Fibroblast of the aortic adventitia (primary cell): ENCODE measurements at regions not wholly inside any gene's neighbourhood (a gene's known extent, or its start where the extent isn't known, plus 50 kb on each side); places are given as distances from the start of the nearest gene placed in this dataset.
A peak's percentile ranks its signal among the peaks of the same experiment; 100 is the strongest.

Experiments
- DNase-seq: peaks from one replicate; pipeline ENCODE4 v3.0.0-alpha.2; 2010; ENCODE audit warnings: low read depth
- H3K4me3 ChIP-seq: 2 replicates; pipeline ENCODE4 v1.5.1; 2011; ENCODE audit warnings: low read depth, mild to moderate bottlenecking, control low read depth, low read length, moderate library complexity
- TF ChIP-seq, protein P1 (sequence below): IDR thresholded peaks from 2 replicates; pipeline ENCODE4 v1.5.1; 2011; ENCODE audit warnings: mild to moderate bottlenecking, low read length, control low read depth, inconsistent platforms; ENCODE audit not compliant: insufficient read depth

DNA sequence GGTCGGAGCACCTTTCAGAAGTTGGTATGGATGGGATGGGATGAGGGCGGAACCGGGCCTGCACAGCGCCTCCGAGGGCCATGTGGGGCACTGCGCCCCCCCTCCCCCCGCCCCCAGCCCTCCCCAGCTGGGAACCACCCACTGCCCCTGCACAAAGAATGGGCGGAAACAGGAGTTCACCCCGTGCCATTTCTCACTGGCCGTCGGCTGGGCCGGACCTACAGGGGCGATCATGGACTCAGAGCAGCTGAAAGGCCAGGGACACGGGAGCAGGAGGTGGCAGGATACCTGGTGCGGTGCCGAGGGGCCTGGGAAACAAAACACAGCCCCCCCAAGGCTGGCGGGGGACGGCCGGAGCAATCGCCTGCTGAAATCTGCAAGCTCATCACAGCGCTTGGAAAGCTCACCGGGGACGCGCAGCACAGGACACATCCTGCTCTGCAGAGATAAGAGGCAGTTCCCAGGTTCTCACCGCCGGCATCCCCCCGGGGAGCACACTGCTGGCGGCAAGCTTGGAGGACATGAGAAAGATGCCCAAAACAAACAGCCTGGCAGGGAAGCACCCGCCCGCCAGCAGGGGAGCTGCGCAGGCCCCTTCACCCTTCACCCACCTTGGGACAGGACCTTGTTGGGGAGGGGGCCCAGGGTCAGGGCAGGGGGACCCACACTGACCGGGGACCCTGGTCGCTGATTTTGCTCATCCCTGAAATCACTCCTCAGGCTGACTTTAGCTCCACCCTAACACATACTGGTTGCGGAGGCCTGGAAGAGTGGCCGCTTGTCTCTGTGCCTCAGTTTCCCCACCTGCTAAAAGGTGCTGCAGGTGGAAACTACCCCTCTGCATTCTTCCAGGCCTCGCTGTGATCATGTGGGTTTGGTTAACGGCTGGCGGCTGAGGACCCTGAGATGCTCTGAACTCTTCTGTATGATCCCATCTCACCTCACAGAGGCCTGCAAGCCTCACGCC, 263.9 kb downstream of the C16orf95 start:
- TF ChIP-seq, protein P1, sequence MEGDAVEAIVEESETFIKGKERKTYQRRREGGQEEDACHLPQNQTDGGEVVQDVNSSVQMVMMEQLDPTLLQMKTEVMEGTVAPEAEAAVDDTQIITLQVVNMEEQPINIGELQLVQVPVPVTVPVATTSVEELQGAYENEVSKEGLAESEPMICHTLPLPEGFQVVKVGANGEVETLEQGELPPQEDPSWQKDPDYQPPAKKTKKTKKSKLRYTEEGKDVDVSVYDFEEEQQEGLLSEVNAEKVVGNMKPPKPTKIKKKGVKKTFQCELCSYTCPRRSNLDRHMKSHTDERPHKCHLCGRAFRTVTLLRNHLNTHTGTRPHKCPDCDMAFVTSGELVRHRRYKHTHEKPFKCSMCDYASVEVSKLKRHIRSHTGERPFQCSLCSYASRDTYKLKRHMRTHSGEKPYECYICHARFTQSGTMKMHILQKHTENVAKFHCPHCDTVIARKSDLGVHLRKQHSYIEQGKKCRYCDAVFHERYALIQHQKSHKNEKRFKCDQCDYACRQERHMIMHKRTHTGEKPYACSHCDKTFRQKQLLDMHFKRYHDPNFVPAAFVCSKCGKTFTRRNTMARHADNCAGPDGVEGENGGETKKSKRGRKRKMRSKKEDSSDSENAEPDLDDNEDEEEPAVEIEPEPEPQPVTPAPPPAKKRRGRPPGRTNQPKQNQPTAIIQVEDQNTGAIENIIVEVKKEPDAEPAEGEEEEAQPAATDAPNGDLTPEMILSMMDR: peak; percentile 0
- no peak overlapping the region for H3K4me3 ChIP-seq
- DNase-seq: no peak

GRCh38 chr16:87054154-87054553, 263.0 kb downstream of the C16orf95 start:
- TF ChIP-seq, protein P1: no peak
- H3K4me3 ChIP-seq: no peak overlapping the region
- DNase-seq: no peak

- no peak for DNase-seq
- H3K4me3 ChIP-seq: no peak overlapping the region
- TF ChIP-seq, protein P1: no peak
Observed at GRCh38 chr16:87054856-87055255, 262.3 kb downstream of the C16orf95 start.

DNA sequence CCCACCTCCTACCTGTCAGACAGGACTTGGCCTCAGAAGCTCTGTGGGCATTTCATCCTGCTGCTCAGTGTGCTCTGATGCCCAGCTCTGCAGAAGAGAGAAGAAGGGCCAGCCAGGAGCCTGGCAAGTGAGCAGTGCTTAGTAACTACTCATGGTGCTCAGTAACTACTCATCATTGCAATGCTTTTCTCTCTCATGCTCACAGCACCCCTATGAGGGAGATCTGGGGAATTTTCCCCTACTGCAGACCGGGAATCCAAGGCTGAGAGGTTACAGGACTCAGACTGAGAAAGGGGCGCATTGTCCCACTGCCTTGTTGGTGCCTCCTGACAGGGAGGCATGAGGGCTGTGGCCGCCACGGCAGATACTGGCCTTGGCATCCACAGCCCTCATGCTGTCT, 261.1 kb downstream of the C16orf95 start:
- TF ChIP-seq, protein P1: peak; percentile 48
- peak; percentile 67 for DNase-seq
- H3K4me3 ChIP-seq: no peak overlapping the region

DNA sequence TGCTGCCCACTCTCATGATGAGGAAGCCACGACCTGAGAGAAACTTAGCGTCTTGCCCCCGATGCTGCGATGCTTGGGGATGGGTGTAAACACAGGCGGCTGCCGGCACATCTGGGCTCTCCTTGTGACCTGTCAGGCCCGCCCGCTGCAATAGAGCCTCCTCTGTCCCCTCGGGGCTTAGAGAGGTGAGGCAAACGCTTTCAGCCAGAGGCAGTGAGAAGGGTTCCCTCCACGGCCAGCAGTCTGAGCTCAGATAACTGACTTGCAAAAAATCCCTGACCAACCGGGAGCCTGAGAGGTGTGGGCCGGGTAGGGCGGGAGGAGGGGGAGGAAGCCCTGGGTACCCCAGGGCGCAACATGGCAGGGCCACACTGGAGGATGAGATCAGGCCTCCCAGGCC, 260.6 kb downstream of the C16orf95 start:
- TF ChIP-seq, protein P1: no peak
- no peak for DNase-seq
- H3K4me3 ChIP-seq: no peak overlapping the region

DNA sequence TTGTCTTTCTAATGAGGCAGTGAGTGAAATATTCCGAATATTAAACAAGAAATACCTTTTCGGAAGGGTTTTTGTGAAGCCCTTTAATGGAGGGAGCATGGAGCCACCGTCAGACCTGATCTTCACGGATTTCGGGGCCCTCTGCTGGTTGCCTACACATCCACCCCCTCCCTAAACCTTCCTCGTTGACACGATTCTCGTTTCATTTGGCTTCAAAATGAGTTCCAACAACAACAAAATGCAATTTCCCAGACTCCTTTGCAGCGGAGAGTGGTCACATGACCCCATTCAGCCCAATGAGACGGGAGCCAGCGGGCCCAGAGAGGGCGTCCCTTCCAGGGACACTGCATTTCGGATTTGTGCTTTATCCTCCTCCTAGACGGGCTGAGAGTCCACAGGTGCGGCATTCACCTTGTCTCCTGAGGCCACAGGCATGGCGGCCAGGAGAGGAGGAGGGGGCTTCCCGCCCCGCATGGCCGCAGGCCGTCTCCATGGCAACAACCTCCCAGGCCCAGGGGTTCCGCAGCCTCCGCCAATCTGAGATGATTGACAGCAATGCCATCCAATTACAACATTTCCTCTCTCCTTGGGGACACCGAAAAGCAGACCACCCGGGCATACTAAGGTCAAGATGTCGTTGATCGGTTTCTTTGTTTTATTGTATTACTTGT, 259.8 kb downstream of the C16orf95 start:
- TF ChIP-seq, protein P1: peak; percentile 33
- no peak overlapping the region for H3K4me3 ChIP-seq
- peak; percentile 30 for DNase-seq
